ENCODE measurements at regions not wholly inside any gene's neighbourhood (a gene's known extent, or its start where the extent isn't known, plus 50 kb on each side); places are given as distances from the start of the nearest gene placed in this dataset.

DNA sequence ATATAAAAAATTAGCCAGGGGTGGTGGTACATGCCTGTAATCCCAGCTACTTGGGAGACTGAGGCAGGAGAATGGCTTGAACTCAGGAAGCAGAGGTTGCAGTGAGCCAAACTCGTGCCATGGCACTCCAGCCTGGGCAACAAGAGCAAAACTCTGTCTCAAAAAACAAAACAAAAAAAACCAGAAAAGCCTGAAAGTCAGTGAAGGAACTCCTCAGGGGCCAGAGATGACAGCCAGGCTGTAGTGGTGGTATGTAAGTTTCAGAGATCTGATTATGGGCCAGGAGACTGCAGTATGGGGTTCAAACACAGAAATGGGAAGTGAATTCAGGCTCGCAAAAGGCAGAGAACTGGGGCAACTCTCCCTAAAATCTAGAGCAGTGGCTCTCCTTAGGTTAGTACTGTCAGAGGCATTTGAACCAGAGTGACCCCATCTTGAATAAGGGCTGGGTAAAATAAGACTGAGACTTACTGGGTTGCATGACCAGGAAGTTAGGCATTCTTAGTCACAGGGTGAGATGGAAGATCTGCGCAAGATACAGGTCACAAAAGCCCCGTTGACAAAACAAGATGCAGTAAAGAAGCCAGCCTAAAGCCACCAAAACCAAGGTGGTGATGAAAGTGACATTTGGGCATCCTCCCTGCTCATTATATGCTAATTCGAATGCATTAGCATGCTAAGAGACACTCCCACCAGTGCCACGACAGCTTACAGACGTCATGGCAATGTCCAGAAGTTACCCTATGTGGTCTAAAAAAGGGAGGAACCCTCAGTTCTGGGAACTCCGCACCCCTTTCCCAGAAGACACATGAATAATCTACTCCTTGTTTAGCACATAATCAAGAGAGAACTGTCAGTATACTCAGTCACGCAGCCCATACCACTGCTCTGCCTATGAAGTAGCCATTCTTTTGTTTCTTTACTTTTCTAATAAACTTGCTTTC, 120.2 kb upstream of the XYLT1 start:
- no peak for DNase-seq (ENCODE audit: low read depth)

DNA sequence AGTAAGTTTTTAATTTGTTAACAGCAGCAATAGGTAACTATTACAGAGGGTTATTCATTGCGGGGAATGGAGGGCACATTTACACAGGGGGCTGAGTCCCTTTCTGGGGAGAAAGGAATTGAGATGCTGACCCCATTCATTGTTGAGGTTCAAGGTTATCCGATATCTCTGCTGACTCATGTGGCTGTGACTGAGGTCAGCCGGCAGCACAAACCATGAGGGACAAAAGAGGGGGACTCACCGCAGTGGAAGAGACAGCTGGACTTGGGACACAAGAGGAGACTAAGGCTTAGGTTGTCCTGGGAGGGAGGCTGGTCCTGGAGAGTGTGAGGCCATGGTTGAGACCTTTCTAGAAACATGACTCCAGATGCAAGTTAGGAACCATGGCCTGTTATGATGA, 119.1 kb upstream of the XYLT1 start:
- DNase-seq (ENCODE audit: low read depth) = no peak

DNA sequence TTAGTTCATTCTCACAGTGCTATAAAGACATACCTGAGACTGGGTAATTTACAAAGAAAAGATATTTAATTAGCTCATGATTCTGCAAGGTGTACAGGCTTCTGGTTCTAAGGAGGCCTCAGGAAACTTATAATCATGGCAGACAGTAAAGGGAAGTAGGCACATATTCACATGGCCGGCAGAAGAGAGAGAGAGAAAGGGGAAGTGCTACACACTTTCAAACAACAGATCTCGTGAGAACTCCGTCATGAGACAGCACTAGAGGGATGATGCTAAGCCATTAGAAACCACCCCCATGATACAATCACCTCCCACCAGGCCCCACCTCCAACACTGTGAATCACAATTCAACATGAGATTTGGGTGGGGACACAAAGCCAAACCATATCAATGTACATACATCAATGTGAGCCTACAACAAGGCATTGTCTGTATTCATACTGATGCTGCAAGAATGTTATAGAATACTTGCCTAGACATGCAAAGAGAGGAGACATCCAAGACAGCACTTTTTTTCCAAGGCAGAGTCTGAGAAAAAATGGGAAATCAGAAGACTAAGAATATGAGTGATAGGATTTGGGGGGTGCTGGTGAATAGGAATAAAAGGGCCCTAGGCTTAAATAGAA, 114.8 kb upstream of the XYLT1 start:
- DNase-seq (ENCODE audit: low read depth) = no peak

DNA sequence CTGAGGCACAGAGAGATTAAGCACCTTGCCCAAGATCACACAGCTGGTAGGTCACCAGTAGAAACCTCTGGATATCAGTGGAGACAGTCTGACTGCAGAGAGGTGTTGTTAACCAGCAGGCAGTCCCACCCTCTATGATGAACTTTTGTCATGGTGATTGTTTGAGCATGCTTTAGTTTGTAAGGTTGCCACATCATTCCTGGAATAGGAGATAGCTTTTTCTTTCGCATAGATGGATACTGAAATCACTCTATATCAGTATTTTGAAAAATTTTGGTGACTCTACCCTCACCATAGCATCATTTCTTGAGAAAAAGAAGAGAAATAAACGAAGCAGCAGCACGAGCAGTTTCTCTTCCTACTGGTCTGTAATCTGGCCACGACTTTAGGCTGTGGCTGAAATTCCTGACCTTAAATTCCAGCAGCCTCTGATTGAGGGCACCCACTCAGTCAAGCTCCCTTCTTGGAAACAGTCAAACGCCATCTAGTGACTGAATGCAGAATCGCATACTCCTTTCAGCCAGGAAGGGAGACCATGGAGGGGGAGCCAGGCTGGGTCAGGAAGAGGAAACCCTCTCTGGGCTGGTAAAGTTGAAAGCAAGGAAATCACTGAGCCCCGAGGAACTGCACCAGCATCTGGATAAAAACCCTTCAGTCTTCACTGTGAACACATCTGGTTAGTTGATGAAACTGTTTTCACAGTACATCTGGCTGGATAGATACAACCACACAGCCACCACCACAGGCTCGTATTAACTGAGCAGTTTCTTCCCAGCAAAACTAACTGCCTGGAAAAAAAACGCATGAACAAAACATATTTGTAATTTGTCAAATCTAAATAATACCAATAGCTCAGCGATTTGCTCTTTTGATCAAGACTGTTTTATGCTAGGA, 108.5 kb upstream of the XYLT1 start:
- peak; percentile 72 for DNase-seq (ENCODE audit: low read depth)

DNA sequence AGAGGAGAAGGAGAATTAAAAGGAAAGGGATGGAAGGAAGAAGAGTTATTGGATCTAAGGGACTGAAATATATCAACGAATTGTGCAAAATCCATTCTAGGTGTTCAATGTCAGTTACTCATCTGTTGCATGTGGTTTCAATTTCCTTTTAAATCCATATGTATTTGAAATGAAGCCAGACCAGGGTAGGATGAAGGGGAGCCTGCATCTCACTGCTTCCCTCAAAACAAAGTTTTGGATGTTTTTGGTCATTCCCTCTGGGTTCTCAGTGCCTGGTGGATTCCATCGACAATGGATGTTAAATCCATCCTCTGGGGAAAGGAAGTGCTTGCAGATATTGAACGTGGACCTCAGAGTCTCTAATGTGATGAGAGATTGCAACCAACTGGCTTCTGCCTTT, 103.5 kb upstream of the XYLT1 start:
- no peak for DNase-seq (ENCODE audit: low read depth)

DNA sequence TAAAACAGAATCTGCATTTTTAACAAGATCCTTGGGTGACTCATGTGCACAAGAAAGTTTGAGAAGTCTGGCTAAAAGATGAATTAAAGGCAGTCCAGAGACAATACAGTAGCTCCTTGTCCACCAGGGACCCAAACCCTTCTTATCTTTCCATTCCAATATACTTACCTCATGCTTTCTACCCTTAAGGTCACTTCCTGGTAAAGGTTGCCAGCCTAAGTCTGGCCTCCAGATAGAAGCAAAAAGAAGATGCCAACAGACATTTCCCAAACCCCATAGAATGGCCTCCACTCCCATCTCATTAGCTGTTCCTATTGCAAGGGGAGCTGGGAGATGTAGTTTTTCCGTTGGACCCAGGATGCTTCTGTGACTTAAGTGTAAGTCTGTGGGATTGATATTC, 101.4 kb upstream of the XYLT1 start:
- DNase-seq (ENCODE audit: low read depth) = no peak

DNA sequence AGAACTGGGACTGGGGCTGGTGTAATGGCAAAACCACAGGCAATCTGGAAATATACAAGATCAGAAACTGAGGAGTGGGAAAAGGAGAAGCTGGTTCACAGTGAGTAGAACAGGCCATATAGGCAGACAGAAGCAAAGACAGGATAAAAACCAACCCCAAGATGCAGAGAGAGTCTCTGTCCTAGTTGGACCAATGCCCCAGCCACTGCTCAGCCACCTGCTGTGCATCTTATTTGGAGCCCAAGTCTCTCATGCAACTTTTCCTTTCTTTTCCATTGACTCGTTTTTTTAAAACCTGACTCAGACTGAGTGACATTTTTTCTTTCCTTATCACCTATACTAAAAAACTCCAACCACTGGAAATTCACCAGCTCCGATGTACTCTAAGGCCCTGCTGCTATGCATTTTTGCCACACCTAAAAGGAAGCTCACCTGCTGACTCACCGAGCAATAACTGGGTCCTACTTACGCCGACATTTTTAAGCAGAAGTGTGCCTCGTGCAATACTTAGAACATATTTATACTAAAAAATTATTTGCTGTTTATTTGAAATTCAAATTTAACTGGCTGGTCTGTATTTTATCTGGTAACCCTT, 100.8 kb upstream of the XYLT1 start:
- DNase-seq (ENCODE audit: low read depth) = no peak

DNA sequence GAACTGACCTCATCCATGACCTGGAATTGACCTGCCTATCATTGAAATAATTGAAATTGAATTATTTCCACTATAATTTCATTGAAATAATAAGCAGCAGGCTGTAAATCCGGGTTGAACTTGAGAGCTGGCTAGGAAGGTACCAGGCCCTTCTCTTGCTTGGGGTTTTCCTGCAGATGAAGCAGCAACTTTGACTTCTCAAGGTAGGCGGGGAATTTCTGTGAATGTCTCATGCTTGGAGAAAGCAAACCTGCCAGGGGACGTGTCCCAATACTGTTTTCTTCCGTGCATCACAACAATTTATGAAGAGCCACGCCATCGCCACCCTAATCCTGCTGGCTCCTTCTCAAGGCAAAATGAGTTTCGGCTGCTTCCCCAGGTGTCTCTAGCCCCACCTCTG, 97.5 kb upstream of the XYLT1 start:
- DNase-seq (ENCODE audit: low read depth) = no peak

DNA sequence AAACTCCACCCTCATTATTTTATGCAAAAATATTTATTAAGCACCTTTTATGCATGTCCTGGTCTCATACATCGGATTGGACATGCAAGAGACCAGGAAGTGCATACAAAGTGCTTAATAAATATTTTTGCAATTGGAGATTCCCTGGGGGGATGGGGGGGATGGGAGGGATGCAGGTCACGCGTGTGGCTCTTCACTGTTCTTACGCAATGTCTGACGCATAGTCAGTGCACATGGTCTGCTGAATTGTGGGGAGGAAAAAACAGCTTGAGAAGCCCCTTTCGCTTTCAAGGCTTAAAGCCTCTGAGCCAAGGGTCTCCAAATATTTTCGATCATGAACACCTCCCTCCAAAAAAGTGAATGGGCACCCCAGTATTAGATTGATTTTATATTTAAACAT, 96.7 kb upstream of the XYLT1 start:
- no peak for DNase-seq (ENCODE audit: low read depth)

DNA sequence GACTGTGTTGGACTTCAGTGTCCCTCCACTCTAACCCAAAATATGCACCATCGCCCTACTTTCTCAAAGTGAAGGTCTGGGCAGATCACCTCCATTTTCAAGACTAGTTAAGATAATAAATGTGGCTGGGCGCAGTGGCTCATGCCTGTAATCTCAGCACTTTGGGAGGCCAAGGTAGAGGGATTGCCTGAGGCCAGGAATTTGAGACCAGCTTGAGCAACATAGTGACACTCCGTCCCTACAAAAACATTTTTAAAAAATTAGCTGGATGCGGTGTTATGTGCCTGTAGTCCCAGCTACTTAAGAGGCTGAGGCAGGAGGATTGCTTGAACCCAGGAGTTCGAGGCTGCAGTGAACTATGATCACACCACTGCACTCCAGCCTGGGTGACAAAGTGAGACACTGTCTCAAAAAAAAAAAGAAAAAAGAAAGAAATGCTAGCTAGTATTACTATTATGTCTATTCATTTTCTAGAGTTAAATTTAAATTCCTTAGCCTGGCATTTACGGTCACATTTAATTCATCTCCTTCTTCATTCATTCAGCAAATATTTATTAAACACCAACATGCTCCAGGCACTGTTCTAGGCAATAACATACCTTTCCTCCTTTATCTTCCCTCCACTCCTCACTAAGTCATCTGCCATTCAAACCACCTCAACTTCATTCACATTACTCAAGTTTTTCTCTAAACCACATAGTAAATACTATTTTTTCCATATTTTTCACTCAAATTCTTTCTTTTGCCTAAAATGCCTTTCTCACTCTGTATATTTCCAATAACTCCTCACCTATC, 96.1 kb upstream of the XYLT1 start:
- no peak for DNase-seq (ENCODE audit: low read depth)

DNA sequence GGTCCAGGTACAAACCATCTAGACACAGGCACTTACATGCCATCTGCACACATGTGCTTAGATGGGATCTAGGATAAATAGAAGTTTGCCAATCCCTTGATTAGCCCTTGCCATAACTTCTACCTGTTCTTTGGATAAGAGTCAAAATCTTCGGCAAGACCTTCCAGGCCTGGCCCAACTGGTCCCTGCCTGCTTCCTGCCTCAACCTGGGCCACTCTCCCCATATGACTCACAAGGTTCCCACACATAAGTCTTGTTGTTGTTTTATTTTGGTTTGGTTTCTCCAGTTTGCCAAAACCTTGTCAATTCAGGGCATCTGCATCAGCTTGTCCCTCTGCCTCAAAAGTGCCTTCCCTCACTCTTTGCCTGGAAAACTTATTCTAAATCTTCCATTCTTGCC, 95.3 kb upstream of the XYLT1 start:
- no peak for DNase-seq (ENCODE audit: low read depth)

DNA sequence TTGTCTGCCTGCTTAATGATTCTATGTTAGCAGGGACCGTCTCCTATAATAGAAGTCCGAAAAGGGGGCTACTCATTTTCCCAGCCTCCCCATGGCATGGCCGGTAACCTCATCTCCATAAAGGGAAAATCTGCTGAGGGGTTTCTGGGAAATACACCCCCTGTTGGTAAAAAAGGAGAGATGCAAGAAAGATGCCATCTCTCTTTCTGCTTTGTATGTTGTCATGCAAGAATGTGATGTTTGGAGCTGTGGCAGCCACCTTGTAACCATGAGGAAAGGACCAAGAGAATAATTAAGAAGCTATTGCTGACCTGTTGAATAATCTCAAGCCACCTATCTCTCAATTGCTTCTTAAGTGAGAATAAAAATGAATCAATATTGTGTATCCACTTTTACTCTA, 94.8 kb upstream of the XYLT1 start:
- DNase-seq (ENCODE audit: low read depth) = no peak

DNA sequence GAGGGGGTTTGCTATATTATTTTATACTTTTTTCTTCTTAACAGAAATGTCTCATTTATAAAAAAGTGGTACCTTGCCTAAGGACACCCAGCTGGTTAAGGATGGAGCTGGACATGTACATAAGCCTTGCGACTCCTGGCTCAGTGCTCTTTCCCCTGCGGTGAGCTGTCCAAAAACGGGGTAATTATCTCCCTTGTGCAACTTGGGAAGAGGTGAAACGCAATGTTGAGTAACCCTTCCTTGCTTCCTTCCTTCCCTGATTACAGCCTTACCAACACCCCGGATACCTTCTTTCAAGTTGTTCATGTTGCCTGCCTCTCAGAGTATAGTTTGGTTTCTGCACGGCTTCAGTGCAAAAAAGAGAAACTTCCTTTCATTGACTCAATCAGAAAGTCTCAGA, 94.1 kb upstream of the XYLT1 start:
- no peak for DNase-seq (ENCODE audit: low read depth)

DNA sequence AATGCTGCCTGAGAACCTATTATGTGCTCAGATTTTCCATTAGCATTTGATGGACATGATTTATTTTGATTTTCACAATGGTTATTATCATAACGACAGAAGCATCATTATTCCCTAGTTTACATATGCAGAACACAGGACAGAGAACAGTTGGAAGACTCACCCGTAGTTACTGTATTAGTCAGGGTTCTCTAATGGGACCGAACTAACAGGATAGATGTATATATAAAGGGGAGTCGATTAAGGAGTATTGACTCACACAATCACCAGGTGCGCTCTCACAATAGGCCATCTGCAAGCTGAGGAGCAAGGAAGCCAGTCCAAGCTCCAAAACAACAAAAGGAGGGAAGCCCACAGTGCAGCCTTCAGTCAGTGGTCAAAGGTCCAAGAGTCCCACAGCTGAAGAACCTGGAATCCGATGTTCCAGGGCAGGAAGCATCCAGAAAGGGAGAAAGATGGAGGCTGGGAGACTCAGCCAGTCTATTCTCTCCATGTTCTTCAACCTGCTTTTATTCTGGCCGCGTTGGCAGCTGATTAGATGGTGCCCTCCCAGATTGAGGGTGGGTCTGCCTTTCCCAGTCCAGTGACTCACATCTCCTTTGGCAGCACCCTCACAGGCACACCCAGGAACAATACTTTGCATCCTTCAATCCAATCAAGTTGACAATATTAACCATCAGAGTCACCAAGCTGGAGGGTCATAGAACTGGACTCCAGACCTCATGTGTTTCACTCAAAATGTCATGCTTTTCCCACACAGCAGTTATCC, 92.7 kb upstream of the XYLT1 start:
- DNase-seq (ENCODE audit: low read depth) = no peak

DNA sequence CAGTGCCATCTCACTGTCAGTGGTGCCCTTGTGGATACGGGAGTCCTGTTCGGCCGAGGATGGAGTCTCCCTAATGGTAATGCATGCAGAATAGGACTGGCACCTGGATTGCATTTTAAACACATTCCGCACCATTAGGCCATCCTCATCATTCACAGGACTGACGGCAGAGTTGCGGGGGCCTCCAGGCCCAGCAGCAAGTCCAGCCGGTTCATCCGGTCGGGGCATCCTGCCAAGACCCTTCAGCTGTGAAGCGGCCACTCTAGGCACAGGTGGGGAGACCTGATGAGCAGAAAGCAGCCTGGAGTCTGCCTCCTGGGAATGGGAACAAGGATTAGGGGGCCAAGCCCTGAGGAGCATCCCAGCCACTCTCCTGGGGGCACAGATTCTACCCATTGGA, 90.3 kb upstream of the XYLT1 start:
- no peak for DNase-seq (ENCODE audit: low read depth)

DNA sequence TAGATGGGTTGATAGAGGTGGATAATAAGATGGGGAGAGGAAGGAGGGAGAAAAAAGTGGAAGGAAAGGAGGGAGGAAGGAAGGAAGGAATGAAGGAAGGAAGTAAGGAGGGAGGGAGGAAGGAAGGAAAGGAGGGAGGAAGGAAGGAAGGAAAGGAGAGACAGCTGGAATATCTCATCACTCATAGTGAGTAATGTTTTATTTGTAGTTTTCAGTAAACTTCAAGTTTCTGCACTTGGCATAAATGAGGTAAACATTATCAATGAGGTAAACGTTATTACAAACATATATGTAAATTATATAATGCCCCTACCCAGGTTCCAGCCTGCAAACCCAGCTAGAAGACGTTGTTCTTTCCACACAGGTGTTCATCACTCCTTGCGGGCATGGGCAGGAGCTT, 89.8 kb upstream of the XYLT1 start:
- DNase-seq (ENCODE audit: low read depth) = no peak

DNA sequence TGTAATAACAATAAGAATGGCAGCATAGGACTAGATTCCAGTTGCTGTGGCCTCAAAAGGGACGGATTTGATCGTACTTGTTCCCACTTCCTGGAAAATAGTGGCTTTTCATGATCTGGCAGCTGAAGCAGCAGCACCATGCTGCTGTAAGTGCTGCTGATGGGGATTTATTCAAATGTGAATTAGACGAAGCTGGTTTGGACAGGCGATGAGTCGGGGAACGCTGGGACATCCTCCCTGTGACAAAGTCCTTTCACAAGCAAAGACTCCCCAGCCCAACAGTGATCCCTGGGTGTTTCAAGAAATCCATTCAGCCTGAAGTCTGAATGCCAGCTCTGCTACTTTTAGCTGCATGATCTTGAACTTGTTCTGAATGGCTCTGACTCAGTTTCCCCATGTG, 88.6 kb upstream of the XYLT1 start:
- no peak for DNase-seq (ENCODE audit: low read depth)

DNA sequence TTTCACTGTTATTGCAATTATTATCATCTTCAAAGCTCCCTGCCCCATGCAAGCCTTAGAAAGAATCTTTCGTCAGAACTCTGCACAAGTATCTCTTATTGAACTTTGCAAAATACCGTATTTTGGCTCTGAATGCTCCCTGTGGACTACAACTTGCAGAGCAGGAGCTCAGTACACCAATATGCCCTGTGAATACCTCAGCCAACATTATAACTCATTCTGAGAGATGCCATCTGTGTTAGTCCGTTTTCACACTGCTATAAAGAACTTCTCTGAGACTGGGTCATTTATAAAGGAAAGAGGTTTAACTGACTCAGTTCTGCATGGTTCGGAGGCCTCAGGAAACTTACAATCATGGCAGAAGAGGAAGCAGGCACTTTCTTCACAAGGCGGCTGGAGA, 87.2 kb upstream of the XYLT1 start:
- no peak for DNase-seq (ENCODE audit: low read depth)

DNA sequence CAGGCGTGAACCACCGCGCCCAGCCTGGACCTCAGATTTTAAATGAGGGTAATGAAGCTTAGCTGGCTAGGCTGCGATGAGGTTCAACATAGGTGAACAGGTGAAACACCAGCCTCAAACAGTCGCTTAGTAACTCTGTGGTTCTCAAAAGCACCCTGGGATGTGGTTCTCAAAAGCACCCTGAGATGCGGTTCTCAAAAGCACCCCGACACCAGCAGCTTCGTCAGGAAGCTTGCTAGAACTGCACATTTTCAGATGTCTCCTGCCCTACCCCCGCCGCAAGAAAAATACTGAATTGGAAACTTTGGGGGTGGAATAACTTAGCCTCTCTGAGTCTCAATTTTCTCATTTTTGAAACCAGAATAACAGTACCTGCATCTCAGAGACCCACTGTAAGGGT, 86.7 kb upstream of the XYLT1 start:
- DNase-seq (ENCODE audit: low read depth) = no peak

DNA sequence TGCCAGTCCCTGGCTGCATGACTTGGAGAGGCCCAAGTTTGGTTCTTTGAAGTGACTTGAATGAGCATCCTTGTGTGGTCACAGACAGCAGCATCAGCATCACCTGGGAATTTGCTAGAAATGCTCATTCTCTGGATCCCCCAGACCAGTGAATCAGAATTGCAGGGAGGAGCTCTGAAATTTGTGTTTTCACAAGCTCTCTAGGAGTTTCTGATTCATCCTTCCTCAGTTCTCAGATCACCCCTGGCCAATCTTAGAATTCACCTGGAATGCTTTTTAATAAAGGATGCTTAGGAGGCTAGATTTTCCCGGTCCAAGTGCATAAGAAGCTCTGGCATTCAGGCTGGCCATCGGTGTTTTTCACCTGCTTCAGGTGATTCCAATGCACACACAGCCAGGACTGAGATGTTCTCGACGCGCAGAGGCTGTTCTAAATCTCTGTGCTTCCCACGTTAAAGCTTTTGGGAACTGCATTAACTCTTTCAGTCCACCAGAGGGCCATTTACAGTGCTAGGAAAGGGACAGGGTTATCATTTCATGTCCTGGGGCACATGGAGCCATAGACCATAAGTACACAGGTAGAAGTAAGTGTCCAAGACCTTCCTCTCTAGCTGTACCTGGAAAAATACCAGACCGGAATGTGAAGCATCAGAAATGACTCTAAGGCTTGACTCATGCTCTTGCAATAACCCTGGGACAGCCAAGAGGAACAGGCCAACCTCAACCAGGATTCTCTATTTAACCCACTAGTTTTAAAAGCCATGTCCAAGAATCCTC, 85.7 kb upstream of the XYLT1 start:
- DNase-seq (ENCODE audit: low read depth) = peak; percentile 2

Data from amniotic epithelial cell (primary cell).